Limb (tissue), 2 donors: ENCODE measurements at regions not wholly inside any gene's neighbourhood (a gene's known extent, or its start where the extent isn't known, plus 50 kb on each side); places are given as distances from the start of the nearest gene placed in this dataset.
A peak's percentile ranks its signal among the peaks of the same experiment; 100 is the strongest.

ENCODE experiments used
- DNase-seq, 2 donors: peaks; one replicate each; pipeline ENCODE4 v3.0.0-alpha.2; 2016; ENCODE audit errors: extremely low spot score in 2 of 2

DNA sequence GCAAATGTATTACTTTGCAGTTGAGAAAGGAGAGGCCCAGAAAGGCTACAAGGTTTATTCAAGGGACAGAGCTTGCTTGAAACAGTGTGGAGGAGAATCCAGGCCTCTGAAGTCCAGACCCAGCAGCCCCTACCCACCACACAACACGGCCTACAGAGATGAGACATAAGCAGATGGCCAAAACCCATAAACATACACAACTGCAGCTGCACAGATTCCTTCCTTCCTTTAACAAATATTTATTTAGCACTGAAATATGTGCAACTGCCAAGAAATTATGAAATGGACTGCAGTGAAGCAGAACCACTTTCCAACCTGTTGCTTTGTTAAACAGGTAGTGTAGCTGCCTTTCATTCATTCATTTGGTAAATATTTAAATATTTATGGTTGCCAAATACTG, 122.3 kb downstream of the SPATA19 start:
- DNase-seq, result peak in 1 of 2 donors; percentile 22

DNA sequence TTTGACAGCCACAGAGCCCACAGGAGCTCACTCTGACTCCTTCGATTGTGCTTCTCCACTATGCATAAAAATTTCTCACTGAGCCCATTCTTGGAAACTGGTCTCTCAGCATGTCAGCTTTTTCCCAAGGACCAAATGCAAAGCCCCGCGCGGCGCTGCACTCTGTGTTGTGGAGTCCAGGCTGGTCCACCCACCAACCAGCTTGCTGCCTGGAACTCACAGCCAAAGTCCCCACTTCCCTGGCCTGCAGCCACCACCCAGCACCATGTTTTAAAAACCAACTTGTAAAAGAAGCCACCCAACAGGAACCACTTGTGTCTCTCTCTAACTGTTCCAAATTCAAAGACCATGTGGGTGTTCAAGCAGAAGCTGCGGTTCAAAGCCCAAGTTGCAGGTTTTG, 124.4 kb downstream of the SPATA19 start:
- no peak for DNase-seq

DNA sequence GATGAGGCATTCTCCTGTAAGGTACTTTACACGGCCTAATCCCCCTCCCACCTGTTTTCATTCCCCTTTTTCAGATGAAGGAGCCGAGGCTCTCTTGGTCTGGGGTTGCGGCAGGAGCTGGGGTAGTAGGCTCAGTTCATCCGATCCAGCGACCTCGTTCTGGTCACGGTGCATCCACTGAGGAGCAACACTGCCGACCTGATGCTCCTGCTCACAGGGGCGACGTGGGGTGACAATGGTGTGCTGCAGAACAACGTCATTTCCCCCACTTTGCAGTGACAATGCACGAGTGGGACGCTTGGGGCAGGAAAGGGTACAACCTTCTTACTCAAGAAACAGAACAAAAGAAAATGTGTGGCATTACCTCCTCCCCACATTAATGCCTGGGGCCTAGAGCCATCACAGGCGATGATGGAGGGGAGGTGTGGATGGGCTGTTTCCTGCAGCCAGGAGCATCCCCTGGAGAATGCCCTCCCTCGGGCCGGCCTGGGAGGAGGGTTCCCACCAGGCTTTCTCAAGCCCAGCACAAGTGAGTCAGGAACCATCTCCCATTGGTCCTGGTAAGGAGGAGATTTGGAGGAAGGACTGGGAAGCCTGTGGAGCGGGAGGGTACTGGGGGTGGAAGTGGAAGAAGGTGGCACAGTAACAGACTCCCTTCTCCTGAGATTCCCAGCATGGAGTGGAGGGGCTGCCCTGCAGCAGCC, 125.6 kb downstream of the SPATA19 start:
- DNase-seq, result no peak

DNA sequence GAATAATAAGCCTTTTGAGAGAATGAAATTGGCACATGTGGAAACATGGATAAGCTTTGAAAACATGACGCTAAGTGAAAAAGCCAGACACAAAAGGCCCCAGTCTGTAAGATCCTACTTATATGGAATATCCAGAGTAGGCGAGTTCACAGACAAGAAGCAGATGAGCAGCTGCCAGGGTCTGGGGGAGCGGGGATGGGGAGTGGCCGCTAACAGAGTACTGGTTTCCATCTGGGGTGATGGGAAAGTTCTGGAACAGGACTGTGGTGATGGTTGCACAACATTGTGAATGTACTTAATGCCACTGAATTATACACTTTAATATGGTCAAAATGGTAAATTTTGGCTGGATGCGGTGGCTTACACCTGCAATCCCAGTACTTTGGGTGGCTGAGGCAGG, 126.5 kb downstream of the SPATA19 start:
- no peak for DNase-seq

DNA sequence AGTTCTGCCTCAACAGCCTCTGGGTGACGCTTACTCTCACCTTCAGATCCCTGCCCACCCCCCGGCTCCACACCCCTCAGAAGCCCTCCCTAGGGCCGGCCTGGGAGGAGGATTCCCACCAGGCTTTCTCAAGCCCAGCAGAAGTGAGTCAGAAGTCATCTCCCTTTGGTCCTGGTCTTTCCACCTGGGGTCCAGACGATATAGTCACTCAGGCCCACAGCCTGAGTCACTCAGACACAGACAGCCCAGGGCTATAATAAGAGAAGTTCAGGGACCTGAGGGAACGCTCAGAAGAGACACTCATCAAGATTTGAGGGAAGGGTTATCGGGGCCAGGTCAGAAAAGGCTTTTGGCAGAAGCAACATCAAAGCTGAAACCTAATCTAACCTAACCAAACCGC, 127.1 kb downstream of the SPATA19 start:
- DNase-seq, result no peak

DNA sequence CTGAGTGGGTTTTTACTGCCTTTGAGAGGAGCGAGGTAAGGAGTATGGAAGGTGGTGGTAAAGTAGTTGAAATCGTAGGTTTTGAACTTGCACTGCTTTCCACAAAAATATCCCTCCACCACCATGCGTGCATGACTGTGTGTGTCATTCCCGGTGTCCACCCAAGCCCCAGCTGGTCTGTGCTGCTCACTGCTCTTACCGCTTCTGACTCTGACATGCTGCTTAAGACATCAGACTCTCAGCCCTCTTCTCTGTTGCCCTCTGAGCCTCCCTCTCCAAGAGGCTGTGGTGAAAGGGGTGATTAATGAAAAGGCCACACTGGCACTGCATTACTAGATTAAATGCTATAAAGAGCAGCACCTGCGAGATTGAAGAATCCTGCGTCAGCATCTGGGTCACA, 128.7 kb downstream of the SPATA19 start:
- no peak for DNase-seq

DNA sequence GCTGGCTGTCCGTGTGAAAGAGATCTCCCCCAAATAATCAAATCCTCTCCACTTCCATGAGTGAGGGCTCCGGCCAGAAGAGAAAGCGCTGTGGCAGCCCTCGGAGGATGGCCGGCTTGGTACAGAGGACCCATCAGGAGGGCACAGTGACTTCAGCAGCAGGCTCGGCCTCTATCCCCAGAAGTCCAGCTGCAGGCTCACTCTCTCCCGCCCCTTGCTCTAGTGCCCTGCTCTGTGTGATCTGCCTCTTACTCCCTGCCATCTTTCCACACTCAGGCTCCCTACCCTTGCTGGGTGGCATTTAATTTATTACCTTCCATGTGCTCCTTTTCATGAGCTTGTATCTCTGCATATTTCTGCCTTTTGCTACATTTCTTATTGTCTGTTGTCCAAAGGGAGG, 129.7 kb downstream of the SPATA19 start:
- no peak for DNase-seq

DNA sequence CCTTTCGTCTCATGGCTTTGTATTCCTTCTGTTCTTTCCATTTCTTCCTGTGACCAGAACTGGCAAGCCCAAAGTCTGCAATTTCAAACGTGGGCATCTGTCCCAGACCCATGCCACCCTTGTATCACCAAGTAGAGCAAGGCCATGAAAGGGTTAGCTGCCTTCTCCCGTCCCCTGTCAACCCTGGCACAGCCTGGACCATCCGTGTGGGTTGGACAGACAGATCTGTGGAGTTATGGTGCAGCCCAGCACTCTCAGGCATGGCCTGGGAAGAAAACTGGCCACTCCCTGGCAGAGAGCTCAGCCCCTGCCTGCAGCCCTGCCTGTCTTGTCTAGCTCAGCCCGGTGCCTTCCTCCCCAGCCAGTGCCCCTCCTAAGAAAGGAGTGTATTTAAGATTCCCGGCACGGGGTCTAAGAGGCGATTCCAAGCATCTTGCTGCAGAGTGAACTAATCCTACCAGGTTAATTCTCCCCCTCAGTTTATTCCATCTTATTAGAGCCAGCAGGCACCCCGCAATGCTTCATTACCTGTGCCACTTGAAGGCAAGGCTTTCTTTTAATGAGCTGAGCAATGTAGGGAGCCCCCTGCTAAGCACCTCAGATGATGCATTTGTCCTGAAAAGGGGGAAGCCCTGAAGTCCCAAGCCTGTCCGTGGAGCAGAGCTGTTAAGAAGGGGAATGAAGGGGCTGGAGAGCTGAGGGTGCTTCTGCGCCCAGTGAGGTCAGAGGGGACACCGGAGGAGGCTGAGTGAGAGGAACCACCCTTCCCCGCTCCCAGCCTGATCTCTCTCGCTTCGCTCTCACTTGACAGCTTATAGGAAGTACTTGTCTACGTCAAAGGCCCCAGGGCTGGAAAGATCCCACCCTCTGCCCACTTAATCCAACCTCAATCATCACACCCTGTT, 130.6 kb downstream of the SPATA19 start:
- DNase-seq, result no peak

DNA sequence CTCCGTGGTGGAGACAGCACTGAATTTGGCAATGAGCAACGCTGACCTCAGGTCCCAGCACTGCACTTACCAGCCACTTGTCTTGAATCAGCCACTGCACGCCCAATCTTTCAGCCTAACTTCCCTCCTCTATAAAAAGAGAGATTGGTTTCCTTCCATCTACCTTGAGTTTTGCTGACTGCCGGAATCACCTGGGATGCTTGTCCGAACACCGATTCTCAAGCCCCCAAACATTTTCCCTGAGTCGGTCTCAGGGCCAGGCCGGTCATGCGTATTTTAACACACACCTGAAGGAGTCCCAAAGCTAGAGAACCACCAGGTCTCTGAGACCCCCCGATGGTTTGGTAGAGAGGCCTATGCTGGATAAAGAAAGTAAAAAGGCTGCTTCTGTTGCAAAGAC, 131.5 kb downstream of the SPATA19 start:
- DNase-seq, result no peak

DNA sequence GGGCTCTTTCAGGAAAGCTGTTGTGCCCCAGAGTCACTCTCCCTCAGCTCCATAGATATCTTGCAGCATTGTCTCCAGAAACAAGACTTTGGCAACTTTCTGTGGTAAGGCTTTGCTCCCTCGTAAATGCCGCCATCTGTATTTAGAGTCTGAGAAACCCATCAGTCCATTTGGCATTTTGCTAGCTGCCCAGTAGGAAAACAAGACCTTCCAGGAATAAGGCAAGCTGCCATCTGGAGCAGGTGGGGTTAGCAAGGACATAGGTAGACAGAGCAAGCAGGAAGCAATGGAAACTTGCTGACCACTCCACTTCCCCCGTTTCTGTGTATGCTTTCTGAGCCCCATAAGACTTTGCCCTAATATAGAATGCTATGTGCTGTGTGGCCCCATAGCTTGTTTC, 131.9 kb downstream of the SPATA19 start:
- no peak for DNase-seq

DNA sequence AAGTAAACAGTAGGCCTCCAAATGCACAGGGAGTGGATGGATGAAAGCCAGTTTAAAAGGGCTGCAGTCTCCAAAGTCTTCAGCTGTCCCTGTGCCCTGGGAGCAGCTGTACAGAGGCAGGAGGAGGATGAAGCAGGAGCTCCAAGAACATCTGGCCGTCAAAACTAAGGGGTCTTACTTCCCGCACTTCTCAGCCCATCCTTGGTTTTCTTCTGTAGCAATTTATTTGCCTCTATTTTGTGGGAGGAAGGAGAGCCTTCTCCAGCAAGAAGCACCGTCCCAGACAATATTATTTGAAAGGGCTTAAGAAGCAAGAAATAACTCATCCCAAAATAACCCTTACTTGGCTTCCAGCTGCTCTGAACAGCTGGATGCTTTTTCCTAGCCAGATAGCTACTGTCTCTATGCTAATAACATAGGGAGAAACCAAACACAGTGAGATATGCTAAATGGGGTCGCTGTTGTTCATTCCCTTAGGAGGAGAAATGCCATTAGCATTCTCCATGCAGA, 133.2 kb downstream of the SPATA19 start:
- DNase-seq, result peak in 1 of 2 donors; percentile 45

DNA sequence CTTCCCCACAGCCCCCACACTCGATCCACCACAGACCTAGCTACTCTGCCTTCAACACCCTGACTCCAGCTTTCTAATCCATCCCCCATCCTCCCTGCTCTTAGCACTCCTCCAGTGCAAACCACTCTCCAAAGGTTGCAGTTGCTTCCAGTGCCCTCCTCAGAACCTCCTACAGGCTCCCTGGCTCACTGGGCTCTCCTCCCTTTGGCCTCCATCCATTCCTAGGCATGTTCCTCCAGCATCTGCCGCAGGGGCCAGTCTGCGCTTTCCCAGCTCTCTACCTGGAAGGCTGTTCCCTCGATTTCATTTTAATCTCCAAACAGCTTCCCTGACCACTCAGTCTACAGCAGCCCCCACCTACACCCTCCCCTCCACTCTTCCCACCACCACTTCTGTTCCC, 133.8 kb downstream of the SPATA19 start:
- DNase-seq, result peak in 1 of 2 donors; percentile 23

DNA sequence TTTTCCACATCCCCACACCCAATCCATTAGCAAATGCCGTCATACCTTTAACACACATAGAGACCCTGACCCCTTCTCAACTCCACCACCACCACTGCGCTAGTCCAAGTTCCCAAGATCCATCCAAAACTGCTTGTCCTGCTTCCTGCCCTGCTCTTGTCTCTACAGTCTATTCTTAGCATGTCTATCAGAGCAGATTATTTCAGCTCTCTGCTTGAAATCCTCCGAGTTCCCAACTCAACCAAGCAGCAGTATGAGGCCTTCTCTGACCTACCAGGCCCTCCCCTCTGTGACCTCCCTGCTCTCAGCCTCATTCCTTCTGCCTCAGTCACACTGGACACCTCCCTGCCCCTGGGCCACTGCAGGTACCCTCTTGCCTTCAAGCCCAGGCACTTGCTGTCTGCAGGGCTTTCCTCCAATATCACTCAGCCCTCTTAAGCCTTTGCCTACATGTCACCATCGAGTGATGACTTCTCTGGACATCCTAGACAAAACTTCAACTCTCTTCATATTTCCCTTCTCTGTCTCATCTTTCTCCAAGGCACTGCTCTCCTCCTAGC, 134.6 kb downstream of the SPATA19 start:
- peak in 1 of 2 donors; percentile 2 for DNase-seq

DNA sequence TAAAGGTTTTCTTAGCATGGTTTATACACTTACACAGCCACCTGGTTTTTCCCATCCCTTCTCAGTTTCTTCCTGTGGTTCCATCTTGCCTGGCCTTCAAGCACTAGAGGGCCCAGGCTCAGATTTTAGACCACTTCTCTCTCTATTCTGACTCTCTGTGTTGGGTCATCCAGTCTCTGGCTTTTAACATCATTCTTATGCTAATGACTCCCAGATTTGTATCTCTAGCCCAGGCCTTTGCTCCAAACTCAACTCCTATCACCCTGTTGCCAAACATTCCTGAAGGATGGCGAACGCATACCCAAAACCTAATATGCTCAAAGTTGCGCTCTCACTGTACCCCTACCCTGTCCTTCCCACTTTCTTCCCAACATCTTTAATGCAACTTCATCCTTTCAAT, 135.1 kb downstream of the SPATA19 start:
- no peak for DNase-seq

DNA sequence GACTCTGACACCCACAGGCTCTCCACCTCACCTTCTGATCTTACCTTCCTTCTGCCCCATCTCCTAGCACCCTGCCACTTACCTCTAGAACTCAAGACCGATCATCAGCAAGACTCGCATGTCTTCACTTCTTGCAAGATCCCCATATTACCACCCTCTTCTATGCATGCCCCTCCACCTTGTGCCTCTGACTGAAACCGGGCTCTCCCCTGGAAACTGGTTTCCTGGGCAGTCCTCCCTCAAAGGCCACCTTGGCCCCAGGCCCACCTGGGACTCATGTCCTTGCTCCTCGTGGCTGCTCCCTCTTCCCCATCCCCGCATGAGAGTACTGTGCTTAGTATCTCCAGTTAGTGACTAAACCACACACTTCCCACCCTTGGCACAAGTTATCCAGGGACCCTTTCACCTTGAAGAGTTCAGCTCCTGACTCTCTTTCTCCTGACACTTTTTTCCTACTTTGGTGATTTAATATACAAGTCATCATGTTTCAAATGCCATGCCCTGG, 136.7 kb downstream of the SPATA19 start:
- peak in 1 of 2 donors; percentile 6 for DNase-seq

DNA sequence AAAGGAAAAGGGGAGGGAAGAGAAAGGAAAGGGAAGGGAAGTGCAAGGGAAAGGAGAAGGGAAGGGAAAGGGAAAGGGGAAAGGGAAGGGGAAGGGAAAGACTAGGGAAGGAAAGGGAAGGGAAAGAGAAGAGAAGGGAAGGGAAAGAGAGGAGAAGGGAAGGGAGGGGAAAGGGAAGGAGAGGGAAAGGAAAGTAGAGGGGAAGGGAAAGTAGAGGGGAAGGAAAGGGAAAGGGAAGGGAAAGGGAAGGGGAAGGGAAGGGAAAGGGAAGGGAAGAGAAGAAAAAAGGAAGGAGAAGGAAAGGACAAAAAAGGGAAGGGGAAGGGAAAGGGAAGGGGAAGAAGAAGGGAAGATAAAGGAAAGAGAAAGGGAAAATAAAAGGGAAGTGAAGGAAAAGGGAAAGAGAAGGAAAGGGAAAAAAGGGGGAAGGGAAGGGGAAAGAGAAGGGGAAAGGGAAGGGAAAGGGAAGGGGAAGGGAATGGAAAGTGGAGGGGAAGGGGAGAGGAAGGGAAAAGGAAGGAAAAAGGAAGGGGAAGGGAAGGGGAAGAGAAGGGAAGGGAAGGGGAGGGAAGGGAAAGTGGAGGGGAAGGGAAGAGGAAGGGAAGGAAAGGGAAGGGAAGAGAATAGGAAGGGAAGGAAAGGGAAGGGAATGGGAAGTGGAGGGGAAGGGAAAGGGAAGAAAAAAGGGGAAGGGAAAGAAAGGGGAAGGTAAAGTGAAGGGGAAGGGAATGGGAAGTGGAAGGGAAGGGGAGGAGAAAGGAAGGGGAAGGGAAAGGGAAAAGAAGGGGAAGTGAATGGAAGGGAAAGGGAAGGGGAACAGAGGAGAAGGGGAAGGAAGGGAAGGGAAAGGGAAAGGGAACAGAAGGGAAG, 138.2 kb downstream of the SPATA19 start:
- no peak for DNase-seq

DNA sequence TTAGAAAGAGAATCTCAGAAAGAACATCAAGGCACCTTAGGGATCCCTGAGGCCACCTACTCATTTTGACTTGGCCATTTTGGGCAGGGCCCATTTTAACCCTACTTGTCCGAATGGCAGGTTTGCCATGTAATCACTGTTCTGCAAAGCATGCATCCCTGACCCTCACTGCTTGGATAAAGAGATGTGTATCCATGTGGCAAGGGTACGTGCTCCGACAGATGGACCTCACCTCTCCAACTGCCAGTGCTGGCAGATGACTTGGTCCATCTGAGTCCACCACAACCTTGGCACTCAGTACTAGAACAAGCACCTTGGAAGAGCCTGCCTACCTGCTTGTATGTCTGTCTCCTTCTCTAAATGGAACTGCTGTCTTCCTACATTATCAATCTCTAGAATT, 139.4 kb downstream of the SPATA19 start:
- peak in 1 of 2 donors; percentile 4 for DNase-seq

DNA sequence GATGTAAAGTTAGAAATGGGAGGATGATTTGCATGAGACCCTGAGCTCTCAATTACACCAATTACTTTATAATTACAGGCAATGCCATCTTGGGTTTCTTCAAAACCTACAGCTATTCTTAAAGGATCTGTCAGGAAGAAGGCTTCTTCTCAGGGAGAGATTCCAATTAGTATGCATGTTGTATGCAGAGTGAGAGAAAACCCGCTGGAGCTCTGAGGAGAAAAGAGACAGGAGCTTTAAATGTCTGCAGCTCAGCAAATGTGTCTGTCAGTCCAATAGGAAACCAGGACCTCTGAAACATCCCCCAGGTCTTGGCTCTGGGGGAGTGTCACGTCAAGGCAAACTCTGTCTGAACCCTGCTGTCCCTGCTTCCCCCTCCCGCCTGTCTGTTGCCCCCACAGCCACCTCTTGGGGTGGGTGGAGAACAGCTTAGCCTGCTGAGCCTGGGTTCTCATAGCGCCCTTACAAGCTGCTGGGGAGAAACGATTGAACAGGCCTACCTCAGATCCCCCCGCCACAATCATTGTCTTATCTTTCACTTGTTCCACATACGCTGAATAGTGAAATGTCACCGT, 140.2 kb downstream of the SPATA19 start:
- peak in 1 of 2 donors; percentile 14 for DNase-seq

DNA sequence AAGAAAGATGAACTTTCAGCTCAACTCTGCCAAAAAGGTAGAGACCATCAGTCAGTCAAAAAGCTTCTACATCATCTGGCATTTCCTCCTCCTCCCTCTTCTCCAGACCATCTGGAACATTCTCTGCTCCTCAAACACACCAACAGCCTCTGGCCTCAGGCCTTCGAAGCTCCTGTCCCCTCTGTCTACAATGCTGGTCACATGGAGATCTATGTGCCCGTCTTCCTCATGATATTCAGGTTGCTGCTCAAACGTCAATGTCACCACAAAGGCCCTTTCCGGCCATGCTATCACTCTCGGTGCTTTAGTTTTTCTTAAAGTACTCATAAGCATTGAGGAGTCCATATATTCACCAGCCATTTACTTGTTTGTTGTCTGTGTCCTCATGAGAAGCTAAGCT, 146.2 kb downstream of the SPATA19 start:
- DNase-seq, result no peak

DNA sequence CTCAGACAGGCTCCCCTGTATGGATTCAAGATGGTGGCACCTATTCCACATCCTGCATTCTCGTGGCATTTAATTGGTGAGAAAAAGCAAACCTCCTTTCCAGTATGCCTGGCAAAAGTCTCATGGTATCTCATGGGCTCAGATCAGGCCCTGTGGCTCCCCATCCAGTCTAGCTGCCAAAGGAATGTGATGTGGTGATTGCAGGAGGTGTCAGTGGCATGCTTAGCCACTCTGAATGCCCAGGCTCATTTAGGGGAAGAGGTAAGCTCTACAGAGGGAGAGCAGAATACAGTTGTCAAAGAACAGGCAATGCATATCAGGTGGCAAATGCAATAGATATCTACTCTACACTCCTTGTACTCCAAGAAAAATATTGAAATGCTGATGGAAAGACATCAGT, 146.7 kb downstream of the SPATA19 start:
- no peak for DNase-seq
